ENCODE measurements at regions not wholly inside any gene's neighbourhood (a gene's known extent, or its start where the extent isn't known, plus 50 kb on each side); places are given as distances from the start of the nearest gene placed in this dataset.

GRCh38 chr5:117686926-117687325 is 1112.3 kb upstream of the SEMA6A start:
- DNase-seq = no peak
- CTCF ChIA-PET = no interaction called here
- Mint-ChIP-seq H3K27me3 (ENCODE audit: unreplicated experiment) (no peaks in the 10 kb centered on the region), H3K27ac (ENCODE audit: unreplicated experiment) (no peak overlapping the region), H3K9me3 (ENCODE audit: low read depth, unreplicated experiment) (peaks cover 8% of the 10 kb centered on the region), H3K36me3 (ENCODE audit: insufficient read depth, unreplicated experiment) (no peaks in the 10 kb centered on the region), H3K4me3 (ENCODE audit: low read depth, unreplicated experiment) (no peak overlapping the region), H3K4me1 (ENCODE audit: low read depth, unreplicated experiment) (no peaks in the 10 kb centered on the region)
- intact Hi-C loops (cut with micrococcal nuclease; ENCODE audit: unreplicated experiment) = no loop called here
- no TSS peak for BruUV-seq (replicated peaks)
- no peak for TF ChIP-seq CTCF (IDR thresholded peaks at IDR 0.05; ENCODE audit: unreplicated experiment)

- TF ChIP-seq CTCF (IDR thresholded peaks at IDR 0.05; ENCODE audit: unreplicated experiment) = no peak
- H3K27ac Mint-ChIP-seq (ENCODE audit: unreplicated experiment) = no peak overlapping the region
- no peak for DNase-seq
- no peaks in the 10 kb centered on the region for H3K27me3 Mint-ChIP-seq (ENCODE audit: unreplicated experiment)
- H3K36me3 Mint-ChIP-seq (ENCODE audit: insufficient read depth, unreplicated experiment) = no peaks in the 10 kb centered on the region
- H3K9me3 Mint-ChIP-seq (ENCODE audit: low read depth, unreplicated experiment) = peaks cover 14% of the 10 kb centered on the region
- intact Hi-C loops (cut with micrococcal nuclease; ENCODE audit: unreplicated experiment) = no loop called here
- no TSS peak for BruUV-seq (replicated peaks)
- H3K4me3 Mint-ChIP-seq (ENCODE audit: low read depth, unreplicated experiment) = no peak overlapping the region
- CTCF ChIA-PET = no interaction called here
- no peaks in the 10 kb centered on the region for H3K4me1 Mint-ChIP-seq (ENCODE audit: low read depth, unreplicated experiment)
These were observed 1107.8 kb upstream of the SEMA6A start for GRCh38 chr5:117682416-117682815.

- BruUV-seq (replicated peaks) = no TSS peak
- H3K36me3 Mint-ChIP-seq (ENCODE audit: insufficient read depth, unreplicated experiment) = no peaks in the 10 kb centered on the region
- intact Hi-C loops (cut with micrococcal nuclease; ENCODE audit: unreplicated experiment) = no loop called here
- TF ChIP-seq CTCF (IDR thresholded peaks at IDR 0.05; ENCODE audit: unreplicated experiment) = no peak
- no peak overlapping the region for H3K27ac Mint-ChIP-seq (ENCODE audit: unreplicated experiment)
- no peaks in the 10 kb centered on the region for H3K4me1 Mint-ChIP-seq (ENCODE audit: low read depth, unreplicated experiment)
- no peak for DNase-seq
- H3K27me3 Mint-ChIP-seq (ENCODE audit: unreplicated experiment) = no peaks in the 10 kb centered on the region
- peaks cover 14% of the 10 kb centered on the region for H3K9me3 Mint-ChIP-seq (ENCODE audit: low read depth, unreplicated experiment)
- CTCF ChIA-PET = no interaction called here
- H3K4me3 Mint-ChIP-seq (ENCODE audit: low read depth, unreplicated experiment) = no peak overlapping the region
These were observed 1107.0 kb upstream of the SEMA6A start for GRCh38 chr5:117681431-117682254.

- Mint-ChIP-seq H3K27me3 (ENCODE audit: unreplicated experiment) (no peaks in the 10 kb centered on the region), H3K4me1 (ENCODE audit: low read depth, unreplicated experiment) (no peaks in the 10 kb centered on the region), H3K4me3 (ENCODE audit: low read depth, unreplicated experiment) (no peak overlapping the region), H3K27ac (ENCODE audit: unreplicated experiment) (no peak overlapping the region), H3K36me3 (ENCODE audit: insufficient read depth, unreplicated experiment) (no peaks in the 10 kb centered on the region), H3K9me3 (ENCODE audit: low read depth, unreplicated experiment) (peaks cover 20% of the 10 kb centered on the region)
- no TSS peak for BruUV-seq (replicated peaks)
- DNase-seq = no peak
- no peak for TF ChIP-seq CTCF (IDR thresholded peaks at IDR 0.05; ENCODE audit: unreplicated experiment)
- intact Hi-C loops (cut with micrococcal nuclease; ENCODE audit: unreplicated experiment) = no loop called here
- CTCF ChIA-PET = no interaction called here
These were observed 1105.8 kb upstream of the SEMA6A start for GRCh38 chr5:117680426-117680825.
